Fibroblast of pulmonary artery (primary cell): ENCODE measurements at regions not wholly inside any gene's neighbourhood (a gene's known extent, or its start where the extent isn't known, plus 50 kb on each side); places are given as distances from the start of the nearest gene placed in this dataset.
A peak's percentile ranks its signal among the peaks of the same experiment; 100 is the strongest.
"Not testable (repeated sequence)": the region's sequence is repeated elsewhere in the genome, so short reads cannot be mapped to it uniquely, and the experiment has no call there.

Experiments used
- DNase-seq: peaks from one replicate; pipeline ENCODE4 v3.0.0-alpha.2; 2010; ENCODE audit warnings: low read depth
- H3K4me3 ChIP-seq: replicated peaks from 2 replicates; pipeline ENCODE4 v1.5.1; 2011; ENCODE audit warnings: low read depth, mild to moderate bottlenecking, control low read depth, low read length, moderate library complexity
- TF ChIP-seq, protein P1 (sequence below): IDR thresholded peaks from 2 replicates; pipeline ENCODE4 v1.5.1; 2011; ENCODE audit warnings: mild to moderate bottlenecking, control low read depth, low read length, inconsistent platforms; ENCODE audit errors: missing control alignments

DNA sequence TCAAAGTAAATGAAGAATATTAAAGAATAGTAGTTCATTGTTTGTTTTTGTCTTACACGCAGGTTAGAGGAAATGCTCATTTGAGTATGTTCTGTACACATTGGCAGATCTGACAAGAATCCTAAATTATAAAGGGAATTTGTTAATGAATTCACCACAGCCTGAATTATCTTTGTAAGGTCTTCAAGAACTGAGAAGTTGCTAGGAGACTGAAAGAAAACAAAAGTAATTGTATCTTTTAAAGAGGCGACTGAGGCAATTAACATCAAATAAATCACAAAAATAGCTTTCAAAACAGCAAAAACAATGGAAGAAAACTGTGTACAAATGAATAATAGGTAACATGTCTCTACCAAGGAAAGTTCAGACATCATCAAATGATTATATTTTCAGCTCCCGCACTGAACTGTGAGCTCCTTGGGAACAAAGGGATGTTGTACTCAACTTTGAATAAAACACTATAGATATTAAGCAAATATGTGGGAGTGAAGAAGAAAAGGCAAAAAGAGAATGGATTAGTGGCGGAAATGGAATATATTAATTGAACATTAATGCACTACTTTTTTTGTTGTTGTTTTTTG is 51.7 kb upstream of the ATIC start:
- no peak for DNase-seq
- TF ChIP-seq, protein P1, sequence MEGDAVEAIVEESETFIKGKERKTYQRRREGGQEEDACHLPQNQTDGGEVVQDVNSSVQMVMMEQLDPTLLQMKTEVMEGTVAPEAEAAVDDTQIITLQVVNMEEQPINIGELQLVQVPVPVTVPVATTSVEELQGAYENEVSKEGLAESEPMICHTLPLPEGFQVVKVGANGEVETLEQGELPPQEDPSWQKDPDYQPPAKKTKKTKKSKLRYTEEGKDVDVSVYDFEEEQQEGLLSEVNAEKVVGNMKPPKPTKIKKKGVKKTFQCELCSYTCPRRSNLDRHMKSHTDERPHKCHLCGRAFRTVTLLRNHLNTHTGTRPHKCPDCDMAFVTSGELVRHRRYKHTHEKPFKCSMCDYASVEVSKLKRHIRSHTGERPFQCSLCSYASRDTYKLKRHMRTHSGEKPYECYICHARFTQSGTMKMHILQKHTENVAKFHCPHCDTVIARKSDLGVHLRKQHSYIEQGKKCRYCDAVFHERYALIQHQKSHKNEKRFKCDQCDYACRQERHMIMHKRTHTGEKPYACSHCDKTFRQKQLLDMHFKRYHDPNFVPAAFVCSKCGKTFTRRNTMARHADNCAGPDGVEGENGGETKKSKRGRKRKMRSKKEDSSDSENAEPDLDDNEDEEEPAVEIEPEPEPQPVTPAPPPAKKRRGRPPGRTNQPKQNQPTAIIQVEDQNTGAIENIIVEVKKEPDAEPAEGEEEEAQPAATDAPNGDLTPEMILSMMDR, result no peak

DNA sequence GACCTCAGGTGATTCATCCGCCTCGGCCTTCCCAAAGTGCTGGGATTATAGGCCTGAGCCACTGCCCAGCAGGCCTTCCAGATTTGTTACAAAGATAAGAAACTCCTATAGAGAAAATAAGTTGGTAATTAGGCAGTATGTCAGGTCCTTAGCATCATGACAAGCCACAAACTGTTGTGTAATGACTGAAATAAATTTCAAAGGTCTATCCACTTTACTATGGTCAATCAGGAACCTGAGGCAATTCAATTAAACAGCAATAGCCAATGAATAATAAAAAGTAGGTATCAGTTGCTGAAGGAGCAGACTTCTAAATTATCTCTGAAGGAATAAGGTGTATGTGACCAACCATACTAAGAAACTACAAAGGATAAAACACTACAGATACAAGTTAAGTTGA is 62.4 kb upstream of the ATIC start:
- H3K4me3 ChIP-seq, result no peak overlapping the region
- TF ChIP-seq, protein P1, result no peak
- no peak for DNase-seq

More for the DNA sequence above, 51.7 kb upstream of the ATIC start:
- H3K4me3 ChIP-seq, result no peak overlapping the region

DNA sequence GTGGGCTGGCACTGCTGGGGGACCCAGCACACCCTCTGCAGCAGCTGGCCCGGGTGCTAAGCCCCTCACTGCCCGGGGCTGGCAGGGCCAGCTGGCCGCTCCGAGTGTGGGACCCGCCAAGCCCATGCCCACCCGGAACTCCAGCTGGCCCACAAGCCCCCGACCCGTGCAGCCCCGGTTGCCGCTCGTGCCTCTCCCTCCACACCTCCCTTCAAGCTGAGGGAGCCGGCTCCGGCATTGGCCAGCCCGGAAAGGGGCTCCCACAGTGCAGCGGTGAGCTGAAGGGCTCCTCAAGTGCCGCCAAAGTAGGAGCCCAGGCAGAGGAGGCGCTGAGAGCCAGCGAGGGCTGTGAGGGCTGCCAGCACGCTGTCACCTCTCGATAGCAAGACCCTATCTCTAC is 65.9 kb upstream of the ATIC start:
- H3K4me3 ChIP-seq, DNase-seq: not testable (repeated sequence)

DNA sequence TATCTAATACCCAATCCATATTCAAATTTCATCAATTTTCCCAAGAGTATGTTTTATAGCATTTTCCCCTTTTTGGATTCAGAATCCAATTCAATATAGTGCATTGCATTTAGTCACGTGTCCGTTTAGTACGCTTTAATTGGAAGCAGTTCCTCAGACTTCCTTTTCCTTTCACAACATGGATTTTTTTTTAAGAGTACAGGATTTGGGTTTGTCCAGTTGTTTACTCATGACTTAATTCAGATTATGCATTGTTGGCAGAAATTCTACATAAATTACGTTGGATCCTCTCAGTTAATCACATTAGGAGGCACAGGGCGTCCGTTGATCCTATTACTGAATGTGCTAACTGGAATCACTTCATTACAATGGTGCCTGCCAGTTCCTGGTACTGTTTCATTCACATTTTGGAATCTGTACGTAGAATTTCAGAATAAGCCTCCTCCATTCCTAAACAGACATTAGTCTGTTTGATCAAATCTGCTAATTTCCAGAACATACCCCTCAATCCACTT is 70.0 kb upstream of the ATIC start:
- no peak overlapping the region for H3K4me3 ChIP-seq
- DNase-seq, result no peak
- TF ChIP-seq, protein P1, result no peak

DNA sequence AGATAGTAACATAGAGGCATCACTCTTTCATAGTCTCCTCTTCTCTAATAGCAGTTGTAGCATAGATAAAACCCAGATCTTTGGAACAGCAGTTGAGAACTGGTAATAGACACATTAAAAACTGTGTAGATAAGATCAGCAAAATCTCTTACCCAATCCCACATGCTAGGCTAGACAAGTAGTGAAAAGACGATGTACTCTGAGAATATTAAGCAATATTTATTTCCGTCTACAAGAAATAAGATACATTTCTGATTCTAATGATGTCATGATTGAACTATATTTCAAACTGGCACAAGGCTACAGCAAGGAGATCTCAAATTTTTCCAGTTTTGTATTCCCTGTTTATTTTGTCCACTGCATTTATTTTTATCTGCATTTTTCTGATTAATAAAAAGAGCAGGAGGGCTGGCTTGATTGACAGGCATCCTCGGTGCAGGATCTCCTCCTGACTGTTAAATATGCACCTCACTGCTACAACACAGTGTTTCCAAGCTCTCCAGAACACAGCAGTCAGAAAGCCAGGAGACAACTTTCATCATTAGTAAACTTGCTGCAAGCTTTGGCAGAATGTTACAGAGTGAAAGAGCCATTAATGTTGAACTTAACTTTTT is 73.3 kb upstream of the ATIC start:
- DNase-seq, result peak; percentile 4
- no peak overlapping the region for H3K4me3 ChIP-seq
- TF ChIP-seq, protein P1, result no peak

DNA sequence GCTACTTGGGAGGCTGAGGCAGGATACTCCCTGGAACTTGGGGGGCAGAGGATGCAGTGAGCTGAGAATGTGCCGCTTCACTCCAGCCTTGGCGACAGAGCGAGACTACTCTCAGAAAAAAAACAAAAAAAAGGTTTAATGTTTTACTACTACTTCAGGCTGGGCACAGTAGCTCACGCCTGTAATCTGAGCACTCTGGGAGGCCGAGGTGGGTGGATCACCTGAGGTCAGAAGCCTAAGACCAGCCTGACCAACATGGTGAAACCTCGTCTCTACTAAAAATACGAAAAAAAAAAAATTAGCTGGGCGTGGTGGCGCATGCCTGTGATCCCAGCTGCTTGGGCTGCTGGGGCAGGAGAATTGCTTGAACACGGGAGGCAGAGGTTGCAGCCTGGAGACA is 75.7 kb upstream of the ATIC start:
- TF ChIP-seq, protein P1, result no peak
- H3K4me3 ChIP-seq, result no peak overlapping the region
- no peak for DNase-seq

DNA sequence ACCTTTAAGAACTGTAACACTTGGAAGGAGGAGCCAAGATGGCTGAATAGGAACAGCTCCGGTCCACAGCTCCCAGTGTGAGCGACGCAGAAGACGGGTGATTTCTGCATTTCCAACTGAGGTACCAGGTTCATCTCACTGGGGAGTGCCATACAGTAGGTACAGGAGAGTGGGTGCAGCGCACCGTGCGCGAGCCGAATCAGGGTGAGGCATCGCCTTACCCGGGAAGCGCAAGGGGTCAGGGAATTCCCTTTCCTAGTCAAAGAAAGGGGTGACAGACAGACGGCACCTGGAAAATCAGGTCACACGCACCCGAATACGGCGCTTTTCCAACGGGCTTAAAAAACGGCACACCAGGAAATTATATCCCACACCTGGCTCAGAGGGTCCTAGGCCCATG is 81.8 kb upstream of the ABCA12 start:
- H3K4me3 ChIP-seq, DNase-seq: not testable (repeated sequence)
